Left ventricle myocardium inferior (tissue), 1 donor: ENCODE measurements at regions not wholly inside any gene's neighbourhood (a gene's known extent, or its start where the extent isn't known, plus 50 kb on each side); places are given as distances from the start of the nearest gene placed in this dataset.

ENCODE experiments used
- DNase-seq: peaks from one replicate; pipeline ENCODE4 v3.0.0-alpha.2; 2020
- H3K27ac ChIP-seq: fragments of 200-600 bp; replicated peaks from 2 replicates; pipeline ENCODE4 v1.8.0; 2021
- H3K27me3 ChIP-seq: fragments of 200-600 bp; 2 replicates; pipeline ENCODE4 v1.8.0; 2021; ENCODE audit warnings: low read depth
- H3K36me3 ChIP-seq: fragments of 200-600 bp; 2 replicates; pipeline ENCODE4 v1.8.0; 2021
- H3K4me1 ChIP-seq: fragments of 200-600 bp; 2 replicates; pipeline ENCODE4 v1.8.0; 2021
- H3K4me3 ChIP-seq: fragments of 200-600 bp; 2 replicates; pipeline ENCODE4 v1.8.0; 2021; ENCODE audit warnings: mild to moderate bottlenecking, moderate library complexity
- H3K9me3 ChIP-seq: fragments of 200-600 bp; replicated peaks from 2 replicates; pipeline ENCODE4 v1.8.0; 2021
- intact Hi-C: fragments of 100-400 bp; cut with micrococcal nuclease; formaldehyde crosslinking; loops from one replicate; pipeline ENCODE4 v1.11.0; 2022
- TF ChIP-seq, protein P1 (sequence below): fragments of 200-600 bp; IDR thresholded peaks from 2 replicates; pipeline ENCODE4 v1.8.0; 2021; ENCODE audit warnings: antibody characterized with exemption, mild to moderate bottlenecking, borderline replicate concordance
- donor health status: DM: no; HTN: yes; CAD: no; lungs with severe emphysema.

DNA sequence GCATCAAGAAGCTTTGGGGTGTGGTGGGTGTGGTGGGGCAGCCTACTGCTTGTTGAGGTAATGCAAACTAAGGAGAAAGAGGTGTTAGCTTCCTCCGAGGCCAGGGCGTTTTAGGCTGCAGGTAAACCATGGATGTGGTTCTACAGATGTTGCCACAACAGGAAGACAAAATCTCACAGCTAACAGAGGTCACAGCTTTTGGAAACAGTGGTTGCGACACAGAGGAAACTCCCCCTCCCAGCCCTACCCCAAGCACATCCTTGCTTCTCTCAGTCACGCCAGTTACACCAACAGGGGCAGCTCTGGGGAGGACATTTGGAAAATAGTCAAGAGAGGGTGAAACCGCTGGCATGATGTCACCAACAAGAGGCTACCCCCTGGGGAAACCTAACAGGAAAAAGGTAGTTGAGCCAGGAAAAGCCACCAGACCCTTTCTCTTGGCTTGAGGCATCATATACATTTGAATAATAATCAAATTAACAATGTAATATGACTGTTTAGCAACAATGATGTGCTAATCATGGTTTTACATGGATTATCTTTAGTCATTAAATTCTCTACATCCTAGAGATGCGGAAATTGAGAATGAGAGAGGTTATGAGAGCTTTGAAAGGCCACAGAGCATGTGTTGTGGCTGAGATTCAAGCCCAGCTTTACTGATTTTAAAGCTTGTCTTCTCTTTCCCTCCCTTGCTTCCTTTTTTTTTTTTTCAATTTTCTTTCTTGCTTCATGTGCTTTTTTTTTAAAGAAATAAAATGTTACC lies 82.2 kb upstream of the IL12B start:
- no peak for DNase-seq
- H3K9me3 ChIP-seq: no peaks in the 10 kb centered on the region
- peaks cover 5% of the 10 kb centered on the region for H3K27me3 ChIP-seq
- intact Hi-C loops: no loop called here
- H3K4me1 ChIP-seq: no peaks in the 10 kb centered on the region
- TF ChIP-seq, protein P1, sequence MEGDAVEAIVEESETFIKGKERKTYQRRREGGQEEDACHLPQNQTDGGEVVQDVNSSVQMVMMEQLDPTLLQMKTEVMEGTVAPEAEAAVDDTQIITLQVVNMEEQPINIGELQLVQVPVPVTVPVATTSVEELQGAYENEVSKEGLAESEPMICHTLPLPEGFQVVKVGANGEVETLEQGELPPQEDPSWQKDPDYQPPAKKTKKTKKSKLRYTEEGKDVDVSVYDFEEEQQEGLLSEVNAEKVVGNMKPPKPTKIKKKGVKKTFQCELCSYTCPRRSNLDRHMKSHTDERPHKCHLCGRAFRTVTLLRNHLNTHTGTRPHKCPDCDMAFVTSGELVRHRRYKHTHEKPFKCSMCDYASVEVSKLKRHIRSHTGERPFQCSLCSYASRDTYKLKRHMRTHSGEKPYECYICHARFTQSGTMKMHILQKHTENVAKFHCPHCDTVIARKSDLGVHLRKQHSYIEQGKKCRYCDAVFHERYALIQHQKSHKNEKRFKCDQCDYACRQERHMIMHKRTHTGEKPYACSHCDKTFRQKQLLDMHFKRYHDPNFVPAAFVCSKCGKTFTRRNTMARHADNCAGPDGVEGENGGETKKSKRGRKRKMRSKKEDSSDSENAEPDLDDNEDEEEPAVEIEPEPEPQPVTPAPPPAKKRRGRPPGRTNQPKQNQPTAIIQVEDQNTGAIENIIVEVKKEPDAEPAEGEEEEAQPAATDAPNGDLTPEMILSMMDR: no peak
- H3K4me3 ChIP-seq: no peak overlapping the region
- H3K36me3 ChIP-seq: no peaks in the 10 kb centered on the region
- no peak overlapping the region for H3K27ac ChIP-seq

DNA sequence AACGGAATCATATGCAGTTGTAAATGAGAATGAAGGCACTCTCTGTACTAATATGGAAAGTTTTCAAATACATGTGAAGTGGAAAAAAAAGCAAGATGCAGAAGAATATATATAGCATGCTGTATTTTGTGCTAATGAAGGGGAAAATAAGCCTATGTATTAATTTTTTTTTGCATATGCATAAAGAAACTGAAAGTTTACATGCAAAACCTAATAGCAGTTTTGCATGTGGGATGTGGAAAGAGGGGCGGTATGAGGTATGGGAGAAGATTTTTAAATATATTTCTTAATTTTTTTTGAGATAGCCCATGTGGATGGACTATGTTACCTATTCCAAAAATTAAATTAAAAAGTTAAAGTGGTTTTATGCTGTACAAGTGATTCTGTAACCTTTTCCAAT lies 83.7 kb upstream of the IL12B start:
- TF ChIP-seq, protein P1: no peak
- Histone ChIP-seq H3K4me1 (no peaks in the 10 kb centered on the region), H3K27me3 (no peaks in the 10 kb centered on the region), H3K4me3 (no peak overlapping the region), H3K9me3 (no peaks in the 10 kb centered on the region), H3K27ac (no peak overlapping the region), H3K36me3 (no peaks in the 10 kb centered on the region)
- DNase-seq: no peak
- intact Hi-C loops: no loop called here

DNA sequence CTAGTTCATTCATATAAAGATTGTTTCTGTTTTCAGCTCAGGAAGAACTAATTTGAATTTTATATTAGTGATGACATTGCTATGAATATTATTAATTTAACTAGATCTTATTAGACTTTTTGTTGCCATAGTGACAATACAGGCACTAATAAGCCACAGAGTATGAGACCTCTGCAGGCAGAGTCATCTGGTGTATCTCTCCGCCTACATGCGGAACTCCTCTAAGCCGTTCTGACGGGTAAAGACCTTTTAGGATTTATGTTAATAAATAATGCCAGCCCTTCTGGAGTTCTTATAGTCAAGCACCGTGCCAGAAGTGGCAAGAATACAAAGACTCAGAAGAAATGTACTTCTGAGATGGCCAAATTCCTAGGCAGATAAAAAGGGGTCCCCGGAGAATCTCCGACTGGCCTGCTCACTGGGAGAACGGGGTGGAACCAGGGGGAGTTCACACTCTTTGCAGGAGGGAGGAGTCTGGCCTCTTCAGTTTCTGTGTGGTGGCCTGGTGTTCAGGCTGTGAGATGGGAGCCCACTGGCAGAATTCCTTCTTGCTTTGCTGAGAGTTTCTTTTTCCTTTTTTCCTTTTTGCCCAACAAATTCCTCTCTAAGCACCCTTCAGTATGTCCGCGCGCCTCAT lies 85.1 kb upstream of the IL12B start:
- TF ChIP-seq, protein P1: no peak
- no peaks in the 10 kb centered on the region for H3K9me3 ChIP-seq
- H3K4me1 ChIP-seq: no peaks in the 10 kb centered on the region
- H3K27me3 ChIP-seq: no peaks in the 10 kb centered on the region
- no peaks in the 10 kb centered on the region for H3K36me3 ChIP-seq
- intact Hi-C loops: no loop called here
- H3K27ac ChIP-seq: no peak overlapping the region
- H3K4me3 ChIP-seq: peak overlapping the region; percentile 29
- no peak for DNase-seq

DNA sequence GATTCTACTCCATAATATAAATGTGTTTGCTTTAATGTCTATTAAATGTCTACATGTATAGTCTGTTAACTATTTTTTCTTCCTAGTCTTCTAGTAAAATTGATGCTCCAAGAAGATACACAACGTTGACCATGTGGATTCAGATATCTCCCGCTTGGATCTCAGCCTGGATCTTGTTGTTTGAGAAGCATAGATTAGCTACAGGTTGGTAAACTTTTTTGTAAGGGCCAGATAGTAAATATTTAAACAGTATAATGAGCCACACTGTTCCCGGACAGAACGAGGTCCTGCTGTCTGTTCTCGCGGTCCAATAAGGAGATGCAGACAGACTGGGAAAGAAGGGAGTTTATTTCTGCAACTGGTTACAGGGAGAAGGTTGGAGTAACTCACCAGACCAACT lies 86.2 kb upstream of the IL12B start:
- Histone ChIP-seq H3K36me3 (no peaks in the 10 kb centered on the region), H3K9me3 (no peaks in the 10 kb centered on the region), H3K27ac (no peak overlapping the region), H3K4me3 (no peak overlapping the region), H3K27me3 (no peaks in the 10 kb centered on the region), H3K4me1 (no peaks in the 10 kb centered on the region)
- no peak for DNase-seq
- TF ChIP-seq, protein P1: no peak
- intact Hi-C loops: no loop called here

DNA sequence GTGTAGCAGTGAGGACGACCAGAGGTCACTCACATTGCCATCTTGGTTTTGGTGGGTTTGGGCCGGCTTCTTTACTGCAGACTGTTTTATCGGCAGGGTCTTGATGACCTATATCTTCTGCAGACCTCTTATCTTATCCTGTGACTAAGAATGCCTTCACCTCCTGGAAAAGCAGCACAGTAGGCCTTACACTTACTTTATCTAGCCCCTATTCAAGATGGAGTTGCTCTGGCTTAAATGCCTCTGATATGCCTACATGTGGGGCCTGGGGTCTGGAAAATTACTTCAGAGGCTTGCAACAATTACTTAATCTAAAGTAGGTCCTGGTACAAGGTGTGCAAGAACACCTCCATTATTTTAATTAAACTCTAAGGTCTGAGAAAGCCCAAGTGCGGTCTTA lies 86.9 kb upstream of the IL12B start:
- TF ChIP-seq, protein P1: no peak
- Histone ChIP-seq H3K4me1 (no peaks in the 10 kb centered on the region), H3K36me3 (no peaks in the 10 kb centered on the region), H3K27ac (no peak overlapping the region), H3K4me3 (no peak overlapping the region), H3K9me3 (no peaks in the 10 kb centered on the region), H3K27me3 (no peaks in the 10 kb centered on the region)
- no peak for DNase-seq
- intact Hi-C loops: no loop called here
